GM19397 (cell line): ENCODE measurements at regions not wholly inside any gene's neighbourhood (a gene's known extent, or its start where the extent isn't known, plus 50 kb on each side); places are given as distances from the start of the nearest gene placed in this dataset.
"Not testable (repeated sequence)": the region's sequence is repeated elsewhere in the genome, so short reads cannot be mapped to it uniquely, and the experiment has no call there.

Experiments used
- ATAC-seq: cut with Tn5 transposase; IDR thresholded peaks from one replicate; pipeline ENCODE4 v1.9.1; 2021; ENCODE audit warnings: mild to moderate bottlenecking, moderate library complexity; ENCODE audit not compliant: unreplicated experiment

DNA sequence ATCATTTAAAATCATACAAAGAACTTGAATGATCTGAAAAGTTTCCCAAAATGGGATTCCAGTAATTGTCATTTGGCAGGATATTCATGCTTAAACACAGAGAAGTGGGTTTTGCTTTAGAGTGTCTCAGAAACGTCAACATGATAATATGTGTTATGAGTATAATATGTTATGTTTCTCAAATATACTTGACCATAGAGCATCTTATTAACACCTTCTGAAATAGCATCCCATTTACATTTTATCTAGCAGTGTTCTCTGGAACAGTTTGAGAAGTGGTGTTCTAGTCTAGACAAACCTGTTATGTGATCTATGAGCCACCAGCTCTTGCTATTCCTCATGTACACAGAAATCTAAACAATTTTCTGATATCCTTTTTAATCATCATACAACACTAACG, 588.8 kb upstream of the PBX1 start:
- no peak for ATAC-seq

DNA sequence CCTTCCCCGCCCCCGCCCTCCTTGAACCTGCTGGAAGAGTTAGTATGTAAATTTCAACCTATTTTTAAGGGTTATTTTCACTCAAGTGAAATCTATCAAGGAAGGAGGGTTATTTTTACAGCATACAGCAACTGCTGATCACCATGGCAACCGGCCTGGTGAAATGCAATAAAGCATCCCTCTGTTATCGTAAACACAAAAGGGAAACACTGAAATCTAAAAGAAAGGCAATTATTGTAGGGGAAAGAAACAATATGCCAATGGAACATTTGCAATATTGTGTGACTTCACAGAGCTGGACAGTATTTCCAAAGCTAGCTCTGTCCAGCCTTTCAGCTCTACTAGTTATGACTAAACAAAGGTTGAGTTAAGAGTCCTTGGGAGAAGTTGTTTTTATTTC, 588.3 kb upstream of the PBX1 start:
- no peak for ATAC-seq

DNA sequence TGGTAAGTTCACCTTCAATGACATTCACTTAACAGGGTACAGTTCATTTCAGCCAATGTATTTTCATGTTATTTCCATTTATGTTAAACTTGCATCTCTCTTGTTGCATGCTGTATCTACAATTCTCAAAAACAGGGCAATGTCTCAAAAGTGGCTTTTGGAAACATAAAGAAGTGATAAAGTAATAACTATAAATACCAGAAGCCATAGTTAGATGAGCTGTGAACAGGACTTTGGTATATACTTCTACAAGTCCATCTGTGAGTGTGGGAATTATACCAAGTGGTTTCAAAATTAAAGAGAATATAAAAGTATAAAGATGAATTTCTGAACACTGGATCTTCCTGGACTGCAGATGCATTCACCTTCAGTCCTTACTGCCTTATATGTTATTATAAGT, 585.4 kb upstream of the PBX1 start:
- ATAC-seq = no peak

DNA sequence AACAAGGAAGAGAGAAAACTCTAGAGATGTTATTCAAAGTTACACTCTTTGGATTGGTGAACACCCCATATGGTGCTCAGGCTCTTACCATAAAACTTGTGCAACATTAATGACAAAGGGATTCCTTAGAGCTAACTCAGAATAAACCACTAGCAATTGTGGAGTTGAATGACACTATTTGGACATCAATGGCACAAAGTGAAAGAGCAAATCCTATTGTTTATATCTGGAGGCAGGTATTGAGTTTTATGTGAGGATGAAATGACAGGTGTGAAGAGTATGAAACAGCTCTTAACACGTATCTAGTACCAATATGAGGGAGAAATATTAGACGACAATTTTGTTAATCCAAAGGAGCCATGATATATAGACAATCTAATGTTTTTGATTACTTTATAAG, 584.9 kb upstream of the PBX1 start:
- ATAC-seq = no peak

DNA sequence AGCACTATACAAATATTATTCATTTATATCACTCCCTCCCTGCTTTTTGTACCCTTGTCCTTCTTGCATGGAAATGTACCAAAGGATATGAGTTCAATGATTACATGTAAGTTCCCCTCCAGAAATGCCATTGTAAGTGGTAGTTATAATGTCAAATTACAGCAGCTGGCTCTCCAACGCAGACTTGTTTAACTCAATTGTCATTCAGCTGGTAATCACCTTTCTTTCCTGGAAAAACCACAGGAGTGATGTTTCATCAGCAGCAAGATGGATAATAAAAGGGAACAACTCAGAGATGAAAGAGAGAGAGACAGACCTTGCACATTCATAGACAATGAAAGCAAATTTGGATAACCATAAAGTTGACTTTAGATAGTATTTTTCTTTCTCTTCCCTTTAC, 578.6 kb upstream of the PBX1 start:
- no peak for ATAC-seq

DNA sequence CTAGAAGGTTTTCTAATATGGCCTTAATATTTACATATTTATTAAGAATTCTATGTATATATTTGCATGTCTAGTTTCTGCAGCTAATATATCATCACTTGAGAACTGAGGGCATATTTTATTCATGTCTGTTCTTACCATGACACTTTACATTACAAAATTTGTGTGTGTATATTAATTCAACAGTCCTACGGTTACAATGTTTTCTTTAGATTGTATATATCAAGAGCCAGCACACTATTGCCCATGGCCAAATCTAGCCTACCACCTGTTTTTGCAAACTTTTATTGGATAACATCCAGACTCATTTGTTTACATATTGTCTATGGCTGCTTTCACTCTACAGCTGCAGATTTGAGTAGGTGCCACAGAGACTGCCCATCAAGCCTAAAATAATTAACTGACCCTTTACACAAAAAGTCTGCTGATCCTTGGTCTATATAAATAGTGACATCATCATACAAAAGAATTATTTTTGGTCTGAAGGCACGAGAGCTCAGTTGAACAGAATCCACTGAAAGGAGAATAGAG, 577.4 kb upstream of the PBX1 start:
- ATAC-seq = no peak

DNA sequence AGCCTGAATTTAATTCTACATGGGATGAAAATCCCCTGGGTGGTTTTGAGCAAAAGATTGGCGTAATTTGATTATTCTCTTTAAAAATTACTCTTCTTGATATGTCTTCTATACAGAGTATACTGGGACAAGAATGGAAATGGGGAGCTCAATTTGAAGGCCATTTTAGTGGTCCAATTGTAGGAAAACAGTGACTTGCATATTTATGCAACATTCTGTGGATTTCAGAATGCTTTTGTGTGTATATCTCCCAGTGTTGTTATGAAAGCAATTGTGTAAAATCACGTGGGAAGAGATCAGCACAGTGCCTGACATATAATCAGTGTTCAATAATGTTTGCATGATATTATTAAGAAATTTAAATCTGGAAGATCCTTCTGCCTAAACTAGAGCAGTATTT, 575.9 kb upstream of the PBX1 start:
- ATAC-seq = no peak

DNA sequence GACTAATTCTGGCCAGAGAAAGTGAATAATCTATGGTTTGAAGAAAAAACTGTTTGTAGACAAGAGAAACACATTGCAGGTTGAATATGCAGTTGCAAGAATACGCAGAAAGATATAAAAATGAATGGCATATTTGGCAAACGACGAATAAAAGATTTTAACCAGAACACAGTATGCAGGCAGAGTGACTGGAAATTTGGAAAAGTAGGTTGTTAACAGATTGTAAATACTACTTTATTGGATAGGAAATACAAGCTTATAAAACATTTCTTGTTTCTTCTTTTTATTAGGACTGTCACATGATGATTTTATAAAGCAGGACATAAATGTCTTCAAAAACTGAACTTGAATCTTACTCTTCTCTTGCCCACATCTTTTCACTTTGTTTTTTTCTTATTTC, 573.3 kb upstream of the PBX1 start:
- no peak for ATAC-seq

DNA sequence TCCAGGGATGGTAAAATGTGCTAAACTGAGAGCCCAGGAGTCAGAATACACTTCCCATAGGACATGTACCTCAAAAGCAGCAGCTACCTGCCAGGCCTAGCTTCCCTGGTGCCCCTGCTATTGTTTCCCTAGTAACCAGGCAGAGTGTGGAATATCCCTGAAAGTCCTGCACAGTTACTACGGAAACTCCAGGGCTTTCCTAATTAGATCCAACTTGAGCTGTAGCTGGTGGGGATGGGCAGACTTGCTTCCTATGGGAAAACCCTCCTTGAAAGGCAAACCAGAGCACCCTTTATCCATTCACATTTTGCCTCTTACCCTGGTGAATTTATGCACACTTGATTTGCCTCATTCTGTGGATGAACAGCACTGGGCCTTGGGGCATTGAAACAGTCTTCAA, 559.9 kb upstream of the PBX1 start:
- ATAC-seq = no peak

DNA sequence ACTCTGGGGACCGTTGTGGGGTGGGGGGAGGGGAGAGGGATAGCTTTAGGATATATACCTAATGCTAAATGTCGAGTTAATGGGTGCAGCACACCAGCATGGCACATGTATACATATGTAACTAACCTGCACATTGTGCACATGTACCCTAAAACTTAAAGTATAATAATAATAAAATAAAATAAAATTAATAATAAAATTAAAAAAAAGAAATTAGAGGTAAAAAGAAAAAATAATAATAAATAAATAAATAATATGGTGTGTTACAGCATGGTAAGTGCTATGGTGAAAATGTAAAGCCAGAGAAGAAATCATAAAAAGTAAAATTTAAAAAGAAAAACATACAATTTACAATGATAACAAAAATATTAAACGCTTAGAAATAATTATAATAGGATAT, 552.8 kb upstream of the PBX1 start:
- ATAC-seq = not testable (repeated sequence)

DNA sequence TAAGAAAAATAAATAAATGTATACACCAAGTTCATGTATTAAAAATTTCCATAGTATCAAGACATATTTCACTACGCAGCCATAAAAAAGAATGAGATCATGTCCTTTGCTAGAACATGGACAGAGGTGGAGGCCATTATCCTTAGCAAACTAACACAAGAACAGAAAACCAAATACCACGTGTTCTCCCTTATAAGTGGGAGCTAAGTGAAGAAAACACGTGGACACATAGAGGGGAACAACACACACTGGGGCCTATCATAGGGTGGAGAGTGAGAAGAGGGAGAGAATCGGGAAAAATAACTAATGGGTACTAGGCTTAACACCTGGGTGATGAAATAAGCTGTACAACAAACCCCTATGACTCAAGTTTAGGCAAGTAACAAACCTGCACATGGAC, 552.4 kb upstream of the PBX1 start:
- no peak for ATAC-seq

DNA sequence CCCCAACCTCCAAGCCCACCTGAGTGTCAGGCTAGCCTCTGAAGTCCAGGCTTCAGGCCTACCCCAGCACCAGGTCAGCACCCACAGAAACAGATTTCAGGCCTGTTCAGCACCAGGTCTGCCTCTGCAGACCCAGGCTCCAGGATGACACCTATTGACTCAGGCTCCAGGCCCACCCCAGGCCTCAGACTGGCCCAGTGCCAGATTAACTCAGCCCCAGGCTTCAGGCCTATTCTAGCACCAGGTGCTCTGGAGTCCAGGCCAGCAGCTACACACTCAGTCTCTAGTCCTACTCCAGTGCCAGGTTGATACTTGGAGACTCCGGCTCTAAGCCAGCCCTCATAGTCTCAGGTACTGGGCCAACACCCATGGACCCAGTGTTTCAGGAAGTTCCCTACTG, 541.7 kb upstream of the PBX1 start:
- ATAC-seq = no peak

DNA sequence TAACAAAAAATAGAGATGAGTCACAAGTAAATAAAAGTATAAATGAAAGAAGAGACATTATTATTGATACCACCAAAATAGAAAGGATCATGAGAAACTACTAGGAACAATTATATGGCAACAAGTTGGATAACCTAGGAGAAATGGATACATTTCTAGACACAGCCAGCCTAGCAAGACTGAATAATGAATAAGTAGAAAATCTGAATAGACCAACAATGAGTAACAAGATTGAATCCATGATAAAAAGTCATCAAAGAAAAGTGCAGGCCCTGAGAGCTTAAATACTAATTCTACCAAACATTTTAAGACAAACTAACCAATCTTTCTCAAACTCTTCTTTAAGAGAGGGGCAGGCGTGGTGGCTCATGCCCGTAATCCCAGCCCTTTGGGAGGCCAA, 538.6 kb upstream of the PBX1 start:
- no peak for ATAC-seq

DNA sequence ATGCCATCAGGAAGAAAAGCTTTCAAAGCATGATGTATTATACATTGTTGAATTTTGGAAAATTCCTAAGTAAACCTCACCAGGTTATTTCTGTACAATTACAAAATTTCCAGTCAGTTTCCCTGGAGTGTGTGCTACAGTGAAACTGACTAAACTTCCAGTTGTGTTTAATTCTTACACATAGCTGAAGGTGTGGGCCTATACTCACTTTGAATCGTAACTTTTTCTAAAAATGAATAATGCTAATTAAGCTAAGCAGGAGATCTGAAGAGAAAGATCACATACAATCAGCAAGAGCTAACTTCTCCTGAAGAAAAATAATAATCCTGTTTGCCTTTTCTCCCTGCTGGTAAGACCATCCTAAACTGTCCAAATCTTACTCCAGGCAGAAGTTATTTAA, 537.2 kb upstream of the PBX1 start:
- no peak for ATAC-seq

DNA sequence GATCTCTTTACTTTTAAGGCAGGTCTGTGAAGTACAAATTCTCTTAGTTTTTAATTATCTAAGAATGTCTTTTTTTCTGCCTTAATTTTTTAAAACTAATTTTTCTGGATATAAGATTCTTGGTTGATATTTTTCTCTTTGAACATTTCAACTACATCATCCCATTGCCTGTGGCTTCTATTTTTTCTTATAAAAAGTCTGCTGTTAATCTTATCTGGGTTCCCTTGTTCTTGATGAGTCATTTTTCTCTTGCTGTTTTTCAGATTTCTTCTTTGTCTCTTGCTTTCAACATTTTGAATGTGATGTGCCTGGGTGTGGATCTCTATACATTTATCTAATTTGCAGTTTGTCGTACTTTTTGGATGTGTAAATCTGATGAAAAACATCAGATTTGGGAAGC, 525.2 kb upstream of the PBX1 start:
- no peak for ATAC-seq

DNA sequence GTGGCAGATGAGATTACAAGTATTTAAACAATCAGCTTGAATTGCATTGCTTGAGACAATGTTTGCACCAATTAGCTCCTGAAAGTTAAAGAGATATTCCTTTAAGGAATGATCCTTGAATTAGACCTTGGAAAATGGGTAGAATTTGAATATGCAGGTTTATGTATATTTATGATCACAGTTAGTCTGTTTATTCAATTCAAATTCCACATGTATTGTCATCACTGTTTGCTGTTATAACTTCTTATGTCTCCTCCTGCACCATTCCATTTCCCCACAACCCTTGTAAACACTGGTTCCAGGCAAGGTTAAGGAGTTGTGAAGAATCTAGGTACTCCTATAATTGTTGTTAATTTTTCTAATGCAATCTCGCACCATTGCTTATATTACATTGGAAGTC, 518.2 kb upstream of the PBX1 start:
- no peak for ATAC-seq

DNA sequence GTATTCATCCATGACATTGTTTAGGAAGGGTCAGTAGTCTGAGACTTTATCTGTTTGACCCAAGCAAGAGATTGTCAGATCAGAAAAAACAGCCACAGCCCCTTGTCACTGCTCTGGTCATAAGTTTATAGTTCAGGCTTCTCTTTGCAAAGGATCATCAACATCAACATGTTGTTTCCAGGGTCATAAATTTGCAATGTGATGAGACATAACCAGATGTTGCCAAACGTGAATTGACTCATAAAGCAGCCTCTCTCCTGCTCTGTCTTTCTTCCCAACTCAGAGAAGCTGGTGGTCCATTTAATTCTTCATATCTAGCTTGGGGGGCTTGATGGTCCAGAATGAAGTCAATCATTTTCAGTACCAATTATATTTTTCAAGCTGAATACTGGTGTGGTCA, 507.2 kb upstream of the PBX1 start:
- ATAC-seq = no peak

DNA sequence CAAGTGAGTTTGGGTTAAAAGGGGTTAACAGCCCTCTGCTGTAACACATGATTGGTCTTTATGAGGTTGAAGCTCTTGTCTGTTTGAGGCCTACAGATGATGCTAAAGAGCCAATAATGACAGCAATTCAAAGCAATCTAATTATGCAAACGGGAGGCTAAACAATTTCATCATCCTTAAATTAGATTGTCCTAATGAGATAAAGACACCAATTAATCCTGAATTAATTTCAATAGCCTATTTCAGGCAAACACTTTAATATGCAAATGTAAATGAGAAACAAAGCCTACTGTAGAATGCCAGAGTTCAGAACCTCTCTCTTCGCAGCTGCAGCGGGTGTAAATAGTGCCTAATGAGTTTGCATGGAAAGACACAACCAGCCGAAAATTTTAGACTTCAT, 504.7 kb upstream of the PBX1 start:
- ATAC-seq = no peak

DNA sequence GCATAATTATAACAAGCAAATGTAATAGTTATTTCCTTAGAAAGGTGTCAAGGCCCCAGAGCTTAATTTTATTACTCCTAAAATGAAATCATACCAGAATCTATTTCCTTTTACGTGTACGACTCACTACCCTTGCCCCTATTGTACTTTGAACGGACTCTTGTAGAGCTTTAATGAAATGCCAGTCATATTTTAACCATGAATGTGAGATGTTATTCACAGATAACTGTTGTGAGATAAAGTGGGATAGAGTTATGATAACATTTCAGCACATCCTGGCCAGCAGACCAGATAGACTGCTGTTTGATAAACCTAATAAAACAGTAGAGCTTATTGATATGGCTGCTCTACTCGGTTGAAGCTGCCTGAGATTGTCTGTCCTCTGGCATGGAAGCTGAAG, 500.8 kb upstream of the PBX1 start:
- ATAC-seq = no peak

DNA sequence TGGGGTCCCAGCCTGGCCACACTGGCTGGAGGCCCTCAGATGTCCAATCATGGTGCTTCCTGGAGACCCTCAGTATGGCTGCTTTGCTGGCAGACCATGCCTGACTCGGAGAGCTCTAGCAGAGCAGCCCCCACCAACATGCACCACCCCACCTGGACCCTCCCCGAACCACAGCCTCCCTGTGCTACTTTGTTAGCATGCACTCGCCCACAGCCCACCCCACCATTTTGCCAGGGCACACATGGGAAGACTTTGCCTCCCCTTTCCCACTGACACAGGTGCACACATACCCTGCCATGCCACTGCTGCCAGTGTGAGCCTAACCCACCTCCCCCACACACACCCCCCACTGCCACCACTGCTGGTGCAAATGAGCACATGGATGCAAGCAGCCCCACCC, 497.5 kb upstream of the PBX1 start:
- ATAC-seq = no peak

DNA sequence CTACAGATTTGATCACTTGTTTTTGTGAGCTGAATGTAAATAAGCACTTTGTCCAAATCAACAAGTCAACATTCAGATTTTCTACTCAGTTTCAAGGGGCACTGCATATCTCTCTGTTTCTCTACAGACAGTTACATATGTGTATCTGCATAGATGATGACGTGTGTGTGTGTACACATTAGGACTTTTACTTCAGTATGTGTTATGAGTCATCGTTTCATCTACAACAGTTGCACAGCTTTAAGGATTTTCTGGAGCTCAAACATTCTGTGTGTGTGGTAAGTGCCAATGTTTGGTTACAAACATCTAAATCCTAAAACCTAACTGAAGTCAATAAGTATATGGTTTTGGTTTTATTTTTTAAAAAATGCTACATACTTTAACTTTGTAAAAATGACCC, 494.5 kb upstream of the PBX1 start:
- no peak for ATAC-seq

DNA sequence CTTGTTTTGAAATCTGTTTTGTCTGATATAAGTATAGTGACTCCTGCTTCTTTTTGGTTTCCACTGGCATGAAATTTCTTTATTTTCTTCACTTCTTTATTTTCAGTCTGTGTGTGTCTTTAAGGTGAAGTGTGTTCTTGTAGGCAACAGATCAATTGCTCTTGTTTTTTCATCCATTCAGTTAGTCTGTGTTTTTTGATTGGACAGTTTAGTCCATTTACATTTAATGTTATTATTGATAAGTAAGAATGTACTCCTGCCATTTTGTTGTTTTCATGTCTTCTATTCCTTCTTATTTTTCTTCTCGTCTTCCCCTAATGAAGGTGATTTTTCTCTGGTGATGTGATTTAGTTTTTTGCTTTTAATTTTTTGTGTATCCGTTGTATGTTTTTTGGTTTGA, 487.7 kb upstream of the PBX1 start:
- ATAC-seq = no peak

DNA sequence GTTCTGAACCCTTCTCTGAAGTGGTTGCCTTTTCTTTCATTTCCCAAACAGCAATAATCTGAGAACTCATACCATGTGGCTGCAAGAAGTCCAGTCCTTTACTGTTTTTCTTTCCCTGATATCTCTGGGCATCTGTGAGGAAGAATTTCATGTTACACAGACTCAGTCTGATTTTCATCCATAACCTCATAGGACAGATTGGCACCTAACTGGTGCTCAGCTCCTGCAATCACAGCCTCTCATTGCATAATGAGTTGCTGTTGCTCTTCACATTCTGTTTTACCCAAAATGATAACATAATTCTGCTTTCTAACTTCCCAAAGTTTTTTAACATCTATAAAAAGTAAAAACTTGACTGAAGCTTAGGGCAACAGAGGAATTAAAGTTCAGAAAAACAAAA, 472.2 kb upstream of the PBX1 start:
- no peak for ATAC-seq

DNA sequence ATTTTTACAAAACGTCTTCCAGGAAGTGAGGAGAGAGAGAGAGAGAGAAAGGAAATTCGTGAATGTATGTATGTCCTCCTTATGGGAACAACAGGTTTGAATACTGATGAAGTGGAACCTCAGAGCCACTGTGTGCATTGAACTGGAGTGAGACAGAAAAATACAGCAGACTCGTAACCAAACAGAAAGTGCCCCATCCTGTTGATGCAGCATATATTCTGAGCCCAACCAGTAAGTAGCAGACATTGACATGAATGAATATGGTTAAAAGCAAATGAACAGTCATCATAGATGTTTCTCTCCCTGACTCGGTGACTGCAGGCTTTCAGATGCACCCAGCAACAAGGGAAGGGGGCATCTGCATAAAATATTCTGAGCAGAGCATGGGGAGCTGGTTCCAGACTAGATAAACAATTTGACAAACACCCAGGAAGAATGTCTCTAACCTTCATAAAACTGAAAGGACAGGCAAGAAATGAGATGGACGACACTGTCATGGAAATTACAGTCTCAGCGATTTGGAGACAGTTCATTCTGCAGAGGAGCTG, 471.0 kb upstream of the PBX1 start:
- no peak for ATAC-seq
